GM10248 (cell line): ENCODE measurements at regions not wholly inside any gene's neighbourhood (a gene's known extent, or its start where the extent isn't known, plus 50 kb on each side); places are given as distances from the start of the nearest gene placed in this dataset.
"Not testable (repeated sequence)": the region's sequence is repeated elsewhere in the genome, so short reads cannot be mapped to it uniquely, and the experiment has no call there.

Experiments
- CTCF ChIA-PET: fragments of 300-600 bp; sonication (Branson Sonifier 250); formaldehyde crosslinking; extraction: SDS; loops from one replicate; lab custom pipeline; 2021; ENCODE audit warnings: antibody characterized with exemption; lab: Yijun Ruan, JAX
- POLR2A ChIA-PET: fragments of 350-650 bp; sonication (Branson Sonifier 250); formaldehyde crosslinking; extraction: SDS; loops from one replicate; lab custom pipeline; 2020; ENCODE audit warnings: antibody characterized with exemption; lab: Yijun Ruan, JAX
- DNase-seq: peaks from one replicate; pipeline ENCODE4 v3.0.0; 2012; ENCODE audit errors: extremely low spot score
- TF ChIP-seq, protein P1 (sequence below): IDR thresholded peaks from 2 replicates; pipeline ENCODE4 v1.5.1; 2012; ENCODE audit warnings: mild to moderate bottlenecking, low read depth; ENCODE audit errors: extremely low read depth, missing control alignments, control extremely low read depth

GRCh38 chr6:145564553-145564952 is 170.8 kb downstream of the EPM2A start:
- ChIA-PET POLR2A (no interaction called here), CTCF (interaction anchor here (2.2 kb wide), 1 partner anchor 20 kb away, joined by 7 read pairs; no protein-coding TSS in a partner anchor)
- TF ChIP-seq, protein P1, sequence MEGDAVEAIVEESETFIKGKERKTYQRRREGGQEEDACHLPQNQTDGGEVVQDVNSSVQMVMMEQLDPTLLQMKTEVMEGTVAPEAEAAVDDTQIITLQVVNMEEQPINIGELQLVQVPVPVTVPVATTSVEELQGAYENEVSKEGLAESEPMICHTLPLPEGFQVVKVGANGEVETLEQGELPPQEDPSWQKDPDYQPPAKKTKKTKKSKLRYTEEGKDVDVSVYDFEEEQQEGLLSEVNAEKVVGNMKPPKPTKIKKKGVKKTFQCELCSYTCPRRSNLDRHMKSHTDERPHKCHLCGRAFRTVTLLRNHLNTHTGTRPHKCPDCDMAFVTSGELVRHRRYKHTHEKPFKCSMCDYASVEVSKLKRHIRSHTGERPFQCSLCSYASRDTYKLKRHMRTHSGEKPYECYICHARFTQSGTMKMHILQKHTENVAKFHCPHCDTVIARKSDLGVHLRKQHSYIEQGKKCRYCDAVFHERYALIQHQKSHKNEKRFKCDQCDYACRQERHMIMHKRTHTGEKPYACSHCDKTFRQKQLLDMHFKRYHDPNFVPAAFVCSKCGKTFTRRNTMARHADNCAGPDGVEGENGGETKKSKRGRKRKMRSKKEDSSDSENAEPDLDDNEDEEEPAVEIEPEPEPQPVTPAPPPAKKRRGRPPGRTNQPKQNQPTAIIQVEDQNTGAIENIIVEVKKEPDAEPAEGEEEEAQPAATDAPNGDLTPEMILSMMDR = no peak
- DNase-seq = no peak

DNA sequence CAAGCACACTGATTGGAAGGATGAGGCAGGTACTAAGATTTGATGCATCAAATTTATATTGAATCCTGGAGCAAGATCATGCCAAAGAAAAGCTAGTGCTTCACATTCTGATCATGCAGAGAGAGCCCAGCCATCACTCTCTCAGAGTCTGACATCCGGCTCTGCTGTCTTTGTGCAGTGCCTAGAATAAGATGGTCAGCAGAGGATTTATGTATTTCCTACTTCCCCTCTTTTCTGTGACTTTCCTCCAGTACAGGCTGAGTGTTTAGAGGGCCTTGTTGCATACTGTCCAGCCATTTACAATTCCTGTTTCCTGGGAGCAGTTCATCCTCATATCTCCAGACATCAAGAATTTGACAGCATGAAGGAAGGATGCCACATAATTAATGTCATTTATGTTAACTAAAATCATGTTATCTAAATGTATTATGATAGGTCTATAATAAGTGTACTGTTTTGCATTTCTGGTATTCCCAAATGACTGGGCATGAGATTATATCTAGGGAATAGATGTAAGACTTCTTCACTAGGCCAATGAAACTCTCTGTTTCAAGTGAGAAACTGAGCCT is 167.6 kb downstream of the EPM2A start:
- TF ChIP-seq, protein P1 = no peak
- no peak for DNase-seq
- ChIA-PET CTCF (interaction anchor here (2.0 kb wide), 1 partner anchor 12 kb away, joined by 7 read pairs; no protein-coding TSS in a partner anchor), POLR2A (no interaction called here)

- TF ChIP-seq, protein P1 = no peak
- no peak for DNase-seq
These were observed 166.2 kb downstream of the EPM2A start for GRCh38 chr6:145569140-145569539.

GRCh38 chr6:145570336-145570735 is 165.0 kb downstream of the EPM2A start:
- DNase-seq, POLR2A ChIA-PET, CTCF ChIA-PET: not testable (repeated sequence)

More at GRCh38 chr6:145569140-145569539, 166.2 kb downstream of the EPM2A start:
- ChIA-PET POLR2A (no interaction called here), CTCF (no interaction called here)

DNA sequence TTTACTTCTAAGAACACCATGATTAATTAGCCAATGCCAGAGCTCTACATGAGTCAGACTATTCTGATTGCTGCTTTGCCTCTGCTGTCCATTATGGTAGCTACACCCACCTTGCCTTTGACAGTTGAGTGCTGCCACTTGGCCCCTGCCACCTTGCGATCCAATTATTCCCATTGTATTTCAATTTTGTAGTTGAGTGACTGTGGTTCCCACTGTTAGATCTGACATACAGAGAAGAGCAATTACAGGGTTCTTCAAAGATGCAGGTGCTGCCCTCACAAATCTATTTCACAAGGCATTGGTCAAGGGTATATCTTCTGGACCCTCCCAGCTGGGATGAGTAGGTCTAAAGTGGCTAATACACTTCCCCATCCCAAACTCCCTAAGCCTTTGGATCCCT is 161.1 kb downstream of the EPM2A start:
- POLR2A ChIA-PET, DNase-seq: not testable (repeated sequence)
- CTCF ChIA-PET = interaction anchor here (1.6 kb wide), 1 partner anchor 8 kb away, joined by 3 read pairs; no protein-coding TSS in a partner anchor
